ENCODE measurements at regions not wholly inside any gene's neighbourhood (a gene's known extent, or its start where the extent isn't known, plus 50 kb on each side); places are given as distances from the start of the nearest gene placed in this dataset.

DNA sequence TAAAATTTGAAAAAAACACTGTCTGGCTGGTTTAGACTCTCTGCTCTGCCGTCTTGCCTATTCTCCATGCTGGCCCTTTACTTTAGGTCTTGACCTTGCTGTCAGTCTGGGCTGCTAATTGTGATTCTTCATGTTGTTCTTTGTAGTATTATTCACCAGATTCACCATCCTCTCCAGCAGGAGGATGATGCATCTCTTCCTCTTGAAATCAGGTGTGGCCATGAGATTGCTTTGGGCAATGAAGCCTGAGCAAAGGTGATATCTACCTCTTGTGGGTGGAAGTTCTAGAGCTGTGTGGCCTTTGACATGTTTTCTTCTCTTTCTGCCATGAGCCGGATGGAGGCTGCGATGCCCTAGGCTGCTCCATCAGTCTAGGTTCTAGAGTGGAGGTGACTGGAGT, 51.3 kb upstream of the ITPRID1 start:
- ChIA-PET CTCF (no interaction called here), POLR2A (no interaction called here)
- Histone ChIP-seq H3K36me3 (ENCODE audit: control insufficient read depth in 2 of 2, extremely low read depth in 1 of 2, insufficient read depth in 1 of 2, low read length in 1 of 2) (no peaks in the 10 kb centered on the region), H3K9me3 (no peaks in the 10 kb centered on the region), H3K4me1 (ENCODE audit: control insufficient read depth in 1 of 2, extremely low read depth in 1 of 2, insufficient read depth in 2 of 2, low read length in 2 of 2) (no peaks in the 10 kb centered on the region), H3K27ac (ENCODE audit: low read length) (no peak overlapping the region), H3K27me3 (replicated peaks in 1 of 2; ENCODE audit: control insufficient read depth in 2 of 2, extremely low read depth in 1 of 2, insufficient read depth in 2 of 2, low read length in 1 of 2) (no peaks in the 10 kb centered on the region), H3K4me3 (ENCODE audit: control insufficient read depth in 1 of 2, extremely low read depth in 1 of 2, low read length in 1 of 2) (no peak overlapping the region)
- Mint-ChIP-seq H3K27ac (no peak overlapping the region), H3K9me3 (peaks cover 0 to 9% (median 0%) of the 10 kb centered on the region in 3 donors), H3K4me3 (no peak overlapping the region), H3K4me1 (no peaks in the 10 kb centered on the region), H3K27me3 (peaks cover 0 to 7% of the 10 kb centered on the region in 2 donors), H3K36me3 (no peaks in the 10 kb centered on the region)
- ATAC-seq (replicated peaks in 1 of 4) (no peak), DNase-seq (no peak)
- WGBS (ENCODE audit: insufficient coverage) = 43% methylated on average over 1 of the region's 3 CpGs
